ENCODE measurements at regions not wholly inside any gene's neighbourhood (a gene's known extent, or its start where the extent isn't known, plus 50 kb on each side); places are given as distances from the start of the nearest gene placed in this dataset.
"Not testable (repeated sequence)": the region's sequence is repeated elsewhere in the genome, so short reads cannot be mapped to it uniquely, and the experiment has no call there.

- no peak for ATAC-seq
Observed at GRCh38 chr2:186925514-186925913, 76.5 kb upstream of the ZSWIM2 start.

- not testable (repeated sequence) for ATAC-seq
Observed at GRCh38 chr2:186922316-186922715, 73.3 kb upstream of the ZSWIM2 start.

- no peak for ATAC-seq
Observed at GRCh38 chr2:186919296-186919695, 70.3 kb upstream of the ZSWIM2 start.

GRCh38 chr2:186918495-186918894, 69.5 kb upstream of the ZSWIM2 start:
- no peak for ATAC-seq

- ATAC-seq: no peak
Observed at GRCh38 chr2:186917866-186918265, 68.9 kb upstream of the ZSWIM2 start.

- ATAC-seq: no peak
Observed at GRCh38 chr2:186913870-186914269, 64.9 kb upstream of the ZSWIM2 start.

- ATAC-seq: no peak
Observed at GRCh38 chr2:186912979-186913378, 64.0 kb upstream of the ZSWIM2 start.

GRCh38 chr2:186911551-186912085, 62.6 kb upstream of the ZSWIM2 start:
- no peak for ATAC-seq

- ATAC-seq: no peak
Observed at GRCh38 chr2:186910996-186911395, 62.0 kb upstream of the ZSWIM2 start.

- ATAC-seq: no peak
Observed at GRCh38 chr2:186909095-186909494, 60.1 kb upstream of the ZSWIM2 start.

GRCh38 chr2:186907897-186908296, 58.9 kb upstream of the ZSWIM2 start:
- ATAC-seq: no peak

- no peak for ATAC-seq
Observed at GRCh38 chr2:186903216-186903615, 54.2 kb upstream of the ZSWIM2 start.

Measured in activated CD4-positive, CD25-positive, alpha-beta regulatory T cell treated with anti-CD3 and anti-CD28 coated beads, Interleukin-2, amount 50 U/mL, for 24 hours (primary cell).